Gastrocnemius medialis (tissue), 4 donors: ENCODE measurements at regions not wholly inside any gene's neighbourhood (a gene's known extent, or its start where the extent isn't known, plus 50 kb on each side); places are given as distances from the start of the nearest gene placed in this dataset.

Source experiments
- CTCF ChIP-seq, 5 experiments: fragments of 450-650 bp in 3 of 5; fragments of 200-600 bp in 2 of 5; sonication (generic) in 2 of 5; IDR thresholded peaks in 4 of 5; conservative IDR thresholded peaks in 1 of 5; 1 replicate in 4 of 5; 2 replicates in 1 of 5; pipeline ENCODE4 v1.5.1; 2016 to 2019; ENCODE audit warnings: antibody characterized with exemption in 5 of 5, mild to moderate bottlenecking in 3 of 5, moderate library complexity in 3 of 5
- POLR2A ChIP-seq, 2 donors: fragments of 450-650 bp; IDR thresholded peaks; one replicate each; pipeline ENCODE4 v1.6.1; 2017; ENCODE audit warnings: antibody characterized with exemption in 2 of 2, mild to moderate bottlenecking in 2 of 2, moderate library complexity in 2 of 2

GRCh38 chr11:70944636-70945035 is 307.7 kb downstream of the SHANK2 start:
- TF ChIP-seq CTCF (IDR thresholded peaks at IDR 0.05 in 4 of 5, conservative IDR thresholded peaks at IDR 0.05 in 1 of 5) = no peak
- TF ChIP-seq POLR2A (IDR thresholded peaks at IDR 0.05) = no peak
